ENCODE measurements at regions not wholly inside any gene's neighbourhood (a gene's known extent, or its start where the extent isn't known, plus 50 kb on each side); places are given as distances from the start of the nearest gene placed in this dataset.

- no peak for TF ChIP-seq CTCF (IDR thresholded peaks at IDR 0.05)
- TF ChIP-seq POLR2AphosphoS5 (IDR thresholded peaks at IDR 0.05), result no peak
- no peak for TF ChIP-seq POLR2A (IDR thresholded peaks at IDR 0.05)
Observed at GRCh38 chr5:73390972-73391371, 57.6 kb downstream of the FOXD1 start.

All from stomach (tissue), 4 donors.